ENCODE measurements at regions not wholly inside any gene's neighbourhood (a gene's known extent, or its start where the extent isn't known, plus 50 kb on each side); places are given as distances from the start of the nearest gene placed in this dataset.

DNA sequence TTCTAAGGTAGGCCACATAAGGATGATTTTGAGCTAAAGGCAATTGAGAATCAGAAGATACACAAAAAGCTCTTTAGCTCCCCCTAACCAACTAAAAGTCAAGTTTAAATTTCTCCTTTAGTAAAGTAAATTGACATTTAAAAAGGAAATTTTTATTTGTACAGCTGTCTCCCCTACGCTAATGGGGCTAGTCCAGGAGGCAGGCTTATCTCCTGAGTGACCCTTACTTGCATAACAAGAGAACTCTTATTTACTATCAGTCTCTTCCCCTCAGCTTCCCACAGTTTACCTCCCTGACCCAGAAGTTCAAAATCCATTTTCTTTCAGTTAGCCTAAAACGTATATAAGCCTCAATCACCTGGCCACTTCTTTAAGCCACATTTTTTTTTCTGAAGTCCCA is 1002.8 kb upstream of the NRXN1 start:
- 27% methylated on average over 2 of the region's 2 CpGs for WGBS (ENCODE audit: missing lambda C conversion rate)
- FAIRE-seq (no peak), ATAC-seq (no peak)

DNA sequence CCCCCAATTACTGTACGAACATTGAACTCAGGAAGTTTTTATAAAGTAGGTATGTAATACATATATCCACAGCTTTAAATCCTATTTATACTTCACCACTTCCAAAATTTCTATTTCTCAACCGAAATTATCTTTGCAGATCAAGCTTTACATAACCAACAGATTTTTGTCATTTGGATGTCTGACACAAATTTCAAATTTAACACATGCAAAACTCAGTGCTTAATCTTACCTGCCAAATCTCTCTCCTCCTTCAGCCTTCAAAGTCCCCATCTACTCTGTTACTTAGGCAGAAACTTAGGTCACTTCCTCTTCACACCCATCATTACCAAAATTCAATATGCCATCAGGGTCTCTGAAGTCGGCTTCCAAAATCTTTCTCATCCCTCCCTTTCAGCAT is 990.1 kb upstream of the NRXN1 start:
- no peak overlapping the region for H3K4me2 ChIP-seq
- H3K4me3 ChIP-seq: no peak overlapping the region
- FAIRE-seq: no peak
- no peak for TF ChIP-seq HOXA7 (CRISPR knock-in tag; IDR thresholded peaks at IDR 0.05)
- TF ChIP-seq HOXB5 (CRISPR knock-in tag; IDR thresholded peaks at IDR 0.05): no peak
- TF ChIP-seq, protein P1, sequence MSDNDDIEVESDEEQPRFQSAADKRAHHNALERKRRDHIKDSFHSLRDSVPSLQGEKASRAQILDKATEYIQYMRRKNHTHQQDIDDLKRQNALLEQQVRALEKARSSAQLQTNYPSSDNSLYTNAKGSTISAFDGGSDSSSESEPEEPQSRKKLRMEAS (IDR thresholded peaks at IDR 0.05): no peak
- TF ChIP-seq BHLHE40 (IDR thresholded peaks at IDR 0.05; ENCODE audit: low read depth, low read length): no peak
- TF ChIP-seq MAFK (IDR thresholded peaks at IDR 0.05; ENCODE audit: partially characterized antibody): no peak
- no peak for TF ChIP-seq CEBPB (IDR thresholded peaks at IDR 0.05)
- TF ChIP-seq, protein P2, sequence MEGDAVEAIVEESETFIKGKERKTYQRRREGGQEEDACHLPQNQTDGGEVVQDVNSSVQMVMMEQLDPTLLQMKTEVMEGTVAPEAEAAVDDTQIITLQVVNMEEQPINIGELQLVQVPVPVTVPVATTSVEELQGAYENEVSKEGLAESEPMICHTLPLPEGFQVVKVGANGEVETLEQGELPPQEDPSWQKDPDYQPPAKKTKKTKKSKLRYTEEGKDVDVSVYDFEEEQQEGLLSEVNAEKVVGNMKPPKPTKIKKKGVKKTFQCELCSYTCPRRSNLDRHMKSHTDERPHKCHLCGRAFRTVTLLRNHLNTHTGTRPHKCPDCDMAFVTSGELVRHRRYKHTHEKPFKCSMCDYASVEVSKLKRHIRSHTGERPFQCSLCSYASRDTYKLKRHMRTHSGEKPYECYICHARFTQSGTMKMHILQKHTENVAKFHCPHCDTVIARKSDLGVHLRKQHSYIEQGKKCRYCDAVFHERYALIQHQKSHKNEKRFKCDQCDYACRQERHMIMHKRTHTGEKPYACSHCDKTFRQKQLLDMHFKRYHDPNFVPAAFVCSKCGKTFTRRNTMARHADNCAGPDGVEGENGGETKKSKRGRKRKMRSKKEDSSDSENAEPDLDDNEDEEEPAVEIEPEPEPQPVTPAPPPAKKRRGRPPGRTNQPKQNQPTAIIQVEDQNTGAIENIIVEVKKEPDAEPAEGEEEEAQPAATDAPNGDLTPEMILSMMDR (IDR thresholded peaks at IDR 0.05): no peak
- TF ChIP-seq HDAC2 (IDR thresholded peaks at IDR 0.05): no peak
- TF ChIP-seq RFX5 (IDR thresholded peaks at IDR 0.05): no peak
- no peak for TF ChIP-seq RAD21 (conservative IDR thresholded peaks at IDR 0.05 in 1 of 2, IDR thresholded peaks at IDR 0.05 in 1 of 2)
- POLR2A ChIA-PET: no interaction called here
- WGBS (ENCODE audit: missing lambda C conversion rate): 16% methylated on average over 3 of the region's 3 CpGs
- ATAC-seq: no peak
- peaks cover 17% of the 10 kb centered on the region; the same call in 2 of the 3 replicates for H3K9me3 ChIP-seq
- CTCF ChIA-PET: interaction anchor here (1.4 kb wide), 1 partner anchor 20 kb away, joined by 4 read pairs; no protein-coding TSS in a partner anchor
- no peaks in the 10 kb centered on the region for H3K4me1 ChIP-seq
- H3K27ac ChIP-seq: no peak overlapping the region
- no peak for DNase-seq (ENCODE audit: low read depth in 1 of 2, low spot score in 1 of 2)

More for the DNA sequence above, 1002.8 kb upstream of the NRXN1 start:
- ChIA-PET CTCF (no interaction called here), POLR2A (no interaction called here)
- Histone ChIP-seq H3K4me1 (no peaks in the 10 kb centered on the region), H3K4me3 (no peak overlapping the region), H3K4me2 (no peak overlapping the region), H3K9me3 (no peaks in the 10 kb centered on the region), H3K27ac (no peak overlapping the region)
- TF ChIP-seq RARB (CRISPR knock-in tag; IDR thresholded peaks at IDR 0.05): no peak
- no peak for TF ChIP-seq KDM1A (IDR thresholded peaks at IDR 0.05; ENCODE audit: low read depth)
- no peak for TF ChIP-seq EHMT2 (IDR thresholded peaks at IDR 0.05; ENCODE audit: low read depth)
- TF ChIP-seq, protein P3, sequence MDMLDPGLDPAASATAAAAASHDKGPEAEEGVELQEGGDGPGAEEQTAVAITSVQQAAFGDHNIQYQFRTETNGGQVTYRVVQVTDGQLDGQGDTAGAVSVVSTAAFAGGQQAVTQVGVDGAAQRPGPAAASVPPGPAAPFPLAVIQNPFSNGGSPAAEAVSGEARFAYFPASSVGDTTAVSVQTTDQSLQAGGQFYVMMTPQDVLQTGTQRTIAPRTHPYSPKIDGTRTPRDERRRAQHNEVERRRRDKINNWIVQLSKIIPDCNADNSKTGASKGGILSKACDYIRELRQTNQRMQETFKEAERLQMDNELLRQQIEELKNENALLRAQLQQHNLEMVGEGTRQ (IDR thresholded peaks at IDR 0.05): no peak
- no peak for TF ChIP-seq NR3C1 (IDR thresholded peaks at IDR 0.05)
- TF ChIP-seq POLR2AphosphoS2 (conservative IDR thresholded peaks at IDR 0.05; ENCODE audit: low read length): no peak
- no peak for TF ChIP-seq SREBF2 (IDR thresholded peaks at IDR 0.05)
- no peak for TF ChIP-seq FOSL2 (IDR thresholded peaks at IDR 0.05)
- TF ChIP-seq FOSL2 (CRISPR knock-in tag; IDR thresholded peaks at IDR 0.05): no peak
- DNase-seq (ENCODE audit: low read depth in 1 of 2, low spot score in 1 of 2): no peak

DNA sequence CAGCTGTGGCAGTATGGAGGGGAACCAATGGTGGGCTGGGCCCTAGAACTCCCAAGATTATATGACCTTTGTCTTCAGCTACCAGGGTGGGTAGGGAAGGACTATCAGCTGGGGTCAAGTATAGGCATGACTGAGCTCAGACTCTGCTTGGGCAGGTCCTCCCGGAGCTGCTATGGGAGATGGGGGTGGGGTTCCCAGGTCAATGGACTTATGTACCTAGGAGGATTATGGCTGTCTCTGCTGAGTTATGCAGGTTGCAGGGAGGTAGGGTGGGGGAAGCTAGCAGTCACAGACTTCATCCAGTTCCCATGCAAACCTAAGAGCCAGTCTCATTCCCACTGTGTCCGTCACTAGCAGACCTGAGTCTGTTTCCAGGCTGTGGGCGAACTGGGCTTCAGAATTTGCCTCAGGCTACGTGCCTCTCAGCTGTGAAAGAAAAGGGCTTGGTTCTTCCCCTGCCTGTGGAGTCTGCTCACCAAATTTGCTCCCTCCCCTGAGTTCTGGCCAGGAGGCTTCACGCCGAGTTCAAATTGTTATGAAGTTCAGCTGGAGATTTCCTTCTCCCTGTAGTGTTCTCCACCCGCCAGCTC is 985.8 kb upstream of the NRXN1 start:
- H3K27ac ChIP-seq: no peak overlapping the region
- no peak for DNase-seq (ENCODE audit: low read depth in 1 of 2, low spot score in 1 of 2)
- WGBS (ENCODE audit: missing lambda C conversion rate): 62% methylated on average over 7 of the region's 7 CpGs
- no peak overlapping the region for H3K4me3 ChIP-seq
- CTCF ChIA-PET: interaction anchor here (0.6 to 0.8 kb wide), 2 partner anchors 187 to 265 kb away, joined by 3 read pairs; no protein-coding TSS in a partner anchor
- no peak for ATAC-seq
- H3K9me3 ChIP-seq: peaks cover 19% of the 10 kb centered on the region; the same call in 2 of the 3 replicates
- no peaks in the 10 kb centered on the region for H3K4me1 ChIP-seq
- FAIRE-seq: no peak
- POLR2A ChIA-PET: no interaction called here
- H3K4me2 ChIP-seq: no peak overlapping the region
- no peak for TF ChIP-seq EHF (CRISPR knock-in tag; IDR thresholded peaks at IDR 0.05)
- no peak for TF ChIP-seq HOXB13 (CRISPR knock-in tag; IDR thresholded peaks at IDR 0.05; ENCODE audit: low read depth)
- TF ChIP-seq EP300 (IDR thresholded peaks at IDR 0.05): no peak
- TF ChIP-seq EHMT2 (IDR thresholded peaks at IDR 0.05; ENCODE audit: low read depth): no peak
- no peak for TF ChIP-seq NFE2L2 (conservative IDR thresholded peaks at IDR 0.05; ENCODE audit: low read length)
- TF ChIP-seq SREBF2 (IDR thresholded peaks at IDR 0.05): no peak
- TF ChIP-seq TP53 (CRISPR knock-in tag; IDR thresholded peaks at IDR 0.05): no peak
- TF ChIP-seq JUNB (IDR thresholded peaks at IDR 0.05): no peak
- TF ChIP-seq, protein P4, sequence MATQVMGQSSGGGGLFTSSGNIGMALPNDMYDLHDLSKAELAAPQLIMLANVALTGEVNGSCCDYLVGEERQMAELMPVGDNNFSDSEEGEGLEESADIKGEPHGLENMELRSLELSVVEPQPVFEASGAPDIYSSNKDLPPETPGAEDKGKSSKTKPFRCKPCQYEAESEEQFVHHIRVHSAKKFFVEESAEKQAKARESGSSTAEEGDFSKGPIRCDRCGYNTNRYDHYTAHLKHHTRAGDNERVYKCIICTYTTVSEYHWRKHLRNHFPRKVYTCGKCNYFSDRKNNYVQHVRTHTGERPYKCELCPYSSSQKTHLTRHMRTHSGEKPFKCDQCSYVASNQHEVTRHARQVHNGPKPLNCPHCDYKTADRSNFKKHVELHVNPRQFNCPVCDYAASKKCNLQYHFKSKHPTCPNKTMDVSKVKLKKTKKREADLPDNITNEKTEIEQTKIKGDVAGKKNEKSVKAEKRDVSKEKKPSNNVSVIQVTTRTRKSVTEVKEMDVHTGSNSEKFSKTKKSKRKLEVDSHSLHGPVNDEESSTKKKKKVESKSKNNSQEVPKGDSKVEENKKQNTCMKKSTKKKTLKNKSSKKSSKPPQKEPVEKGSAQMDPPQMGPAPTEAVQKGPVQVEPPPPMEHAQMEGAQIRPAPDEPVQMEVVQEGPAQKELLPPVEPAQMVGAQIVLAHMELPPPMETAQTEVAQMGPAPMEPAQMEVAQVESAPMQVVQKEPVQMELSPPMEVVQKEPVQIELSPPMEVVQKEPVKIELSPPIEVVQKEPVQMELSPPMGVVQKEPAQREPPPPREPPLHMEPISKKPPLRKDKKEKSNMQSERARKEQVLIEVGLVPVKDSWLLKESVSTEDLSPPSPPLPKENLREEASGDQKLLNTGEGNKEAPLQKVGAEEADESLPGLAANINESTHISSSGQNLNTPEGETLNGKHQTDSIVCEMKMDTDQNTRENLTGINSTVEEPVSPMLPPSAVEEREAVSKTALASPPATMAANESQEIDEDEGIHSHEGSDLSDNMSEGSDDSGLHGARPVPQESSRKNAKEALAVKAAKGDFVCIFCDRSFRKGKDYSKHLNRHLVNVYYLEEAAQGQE (IDR thresholded peaks at IDR 0.05): no peak
- TF ChIP-seq, protein P5, sequence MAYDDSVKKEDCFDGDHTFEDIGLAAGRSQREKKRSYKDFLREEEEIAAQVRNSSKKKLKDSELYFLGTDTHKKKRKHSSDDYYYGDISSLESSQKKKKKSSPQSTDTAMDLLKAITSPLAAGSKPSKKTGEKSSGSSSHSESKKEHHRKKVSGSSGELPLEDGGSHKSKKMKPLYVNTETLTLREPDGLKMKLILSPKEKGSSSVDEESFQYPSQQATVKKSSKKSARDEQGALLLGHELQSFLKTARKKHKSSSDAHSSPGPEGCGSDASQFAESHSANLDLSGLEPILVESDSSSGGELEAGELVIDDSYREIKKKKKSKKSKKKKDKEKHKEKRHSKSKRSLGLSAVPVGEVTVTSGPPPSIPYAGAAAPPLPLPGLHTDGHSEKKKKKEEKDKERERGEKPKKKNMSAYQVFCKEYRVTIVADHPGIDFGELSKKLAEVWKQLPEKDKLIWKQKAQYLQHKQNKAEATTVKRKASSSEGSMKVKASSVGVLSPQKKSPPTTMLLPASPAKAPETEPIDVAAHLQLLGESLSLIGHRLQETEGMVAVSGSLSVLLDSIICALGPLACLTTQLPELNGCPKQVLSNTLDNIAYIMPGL (CRISPR knock-in tag; IDR thresholded peaks at IDR 0.05; ENCODE audit: borderline replicate concordance): no peak
- no peak for TF ChIP-seq KDM5A (IDR thresholded peaks at IDR 0.05)
- TF ChIP-seq HOXA7 (CRISPR knock-in tag; IDR thresholded peaks at IDR 0.05): no peak
- TF ChIP-seq POLR2AphosphoS2 (conservative IDR thresholded peaks at IDR 0.05; ENCODE audit: low read length): no peak

All from A549 (cell line).